HG02678 (cell line): ENCODE measurements at regions not wholly inside any gene's neighbourhood (a gene's known extent, or its start where the extent isn't known, plus 50 kb on each side); places are given as distances from the start of the nearest gene placed in this dataset.
"Not testable (repeated sequence)": the region's sequence is repeated elsewhere in the genome, so short reads cannot be mapped to it uniquely, and the experiment has no call there.

Experiments used
- ATAC-seq: cut with Tn5 transposase; IDR thresholded peaks from one replicate; pipeline ENCODE4 v1.9.1; 2021; ENCODE audit warnings: mild to moderate bottlenecking, moderate library complexity; ENCODE audit not compliant: unreplicated experiment

DNA sequence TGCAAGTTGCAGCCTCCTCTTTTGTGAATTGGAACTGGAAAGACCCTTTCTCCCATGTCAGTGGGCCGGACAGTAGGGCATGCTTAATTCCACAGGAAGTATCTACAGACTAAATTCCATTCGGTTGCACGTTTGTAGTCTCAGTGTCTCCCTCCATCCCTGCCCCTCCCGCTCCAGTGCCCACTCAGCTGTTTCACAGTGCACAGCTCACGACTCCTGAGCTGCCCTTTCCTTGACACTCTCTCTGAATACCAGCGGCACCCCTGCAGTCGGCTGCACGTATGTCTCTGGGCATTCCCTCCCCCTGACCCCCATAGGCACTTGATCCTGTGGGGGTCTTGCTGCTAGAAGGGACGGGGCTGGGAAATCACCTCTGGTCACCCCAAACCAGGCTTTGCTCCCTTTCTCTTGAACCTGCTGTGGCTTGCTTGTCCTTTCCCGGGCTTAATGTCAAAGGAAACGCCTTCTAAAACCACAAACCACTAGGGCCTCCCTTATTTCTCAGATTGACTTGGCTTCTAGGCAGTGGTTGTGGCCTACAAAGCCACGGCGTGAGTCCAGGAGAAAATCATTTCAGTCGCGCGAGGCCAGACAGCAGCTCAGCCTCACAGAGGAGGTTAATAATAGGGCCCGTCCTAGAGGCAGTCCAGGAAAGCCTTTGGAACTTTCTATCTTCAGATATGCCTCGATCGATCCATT, 365.3 kb upstream of the PROX1 start:
- ATAC-seq: no peak

GRCh38 chr1:213623064-213623581, 364.6 kb upstream of the PROX1 start:
- ATAC-seq: no peak

- no peak for ATAC-seq
Measured at GRCh38 chr1:213623862-213624261, 363.9 kb upstream of the PROX1 start.

DNA sequence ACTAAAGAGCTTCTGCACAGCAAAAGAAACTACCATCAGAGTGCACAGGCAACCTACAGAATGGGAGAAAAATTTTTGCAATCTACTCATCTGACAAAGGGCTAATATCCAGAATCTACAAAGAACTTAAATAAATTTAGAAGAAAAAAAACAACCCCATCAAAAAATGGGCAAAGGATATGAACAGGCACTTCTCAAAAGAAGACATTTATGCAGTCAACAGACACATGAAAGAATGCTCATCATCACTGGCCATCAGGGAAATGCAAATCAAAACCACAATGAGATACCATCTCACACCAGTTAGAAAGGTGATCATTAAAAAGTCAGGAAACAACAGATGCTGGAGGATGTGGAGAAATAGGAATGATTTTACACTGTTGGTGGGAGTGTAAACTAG, 351.0 kb upstream of the PROX1 start:
- ATAC-seq: not testable (repeated sequence)

DNA sequence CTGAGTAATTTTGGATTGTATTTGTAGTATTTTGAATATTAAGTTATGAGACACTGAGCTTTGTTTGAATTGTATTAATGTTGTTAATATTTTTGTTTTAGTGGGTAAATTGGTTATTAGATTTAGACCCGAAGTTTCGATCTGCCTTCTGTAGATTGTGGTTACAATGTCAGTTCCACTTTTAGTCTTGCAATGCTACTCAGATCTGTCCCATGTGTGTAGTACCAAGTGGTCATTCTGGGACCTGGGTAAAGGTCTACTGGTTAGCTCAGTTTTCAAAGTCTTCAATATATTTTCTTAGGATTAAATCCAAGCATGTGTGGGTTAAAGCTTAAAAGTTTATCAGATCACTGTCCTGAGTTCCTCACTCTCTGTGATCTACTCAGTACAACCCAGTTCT, 346.5 kb upstream of the PROX1 start:
- ATAC-seq: no peak

- no peak for ATAC-seq
Measured at GRCh38 chr1:213643360-213643759, 344.4 kb upstream of the PROX1 start.

GRCh38 chr1:213647864-213648650, 339.7 kb upstream of the PROX1 start:
- no peak for ATAC-seq

DNA sequence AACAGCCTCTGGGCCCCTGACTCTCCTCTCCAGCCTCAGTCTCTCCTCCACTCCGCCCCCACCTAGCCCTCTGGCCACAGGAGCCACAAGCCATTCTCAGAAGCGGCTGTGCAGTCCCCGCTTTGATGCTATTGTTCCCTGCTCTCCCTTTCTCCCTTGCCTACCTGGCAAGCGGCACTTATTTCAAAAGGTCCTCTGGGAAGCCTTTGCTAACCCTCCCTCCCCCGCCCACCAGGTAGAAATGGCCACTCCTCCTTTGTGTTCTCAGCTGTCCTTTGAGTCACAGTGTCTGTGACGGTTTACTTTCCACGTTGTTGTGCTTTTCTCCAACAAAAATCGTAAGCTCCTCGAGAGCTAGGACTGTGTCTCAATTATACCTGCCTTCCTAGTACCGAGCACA, 338.4 kb upstream of the PROX1 start:
- no peak for ATAC-seq

DNA sequence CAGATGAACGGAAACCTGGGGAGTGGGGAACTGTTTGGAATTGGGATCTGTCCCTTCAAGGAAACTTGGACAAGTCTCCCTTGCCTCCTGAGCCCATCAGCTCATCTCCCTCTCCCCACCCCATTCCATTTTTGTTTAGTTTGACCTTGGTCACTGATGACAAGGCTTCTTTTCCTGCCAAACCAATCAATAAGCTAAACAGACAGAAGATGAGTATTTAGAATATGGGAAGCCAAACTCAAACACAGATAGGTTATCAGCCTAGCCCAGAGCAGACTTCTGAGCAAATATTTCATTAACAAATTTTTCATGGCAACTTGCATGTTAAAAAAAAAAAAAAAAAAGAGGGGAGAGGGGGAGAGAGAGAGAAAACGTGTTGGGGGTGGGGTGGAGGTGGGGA, 337.2 kb upstream of the PROX1 start:
- no peak for ATAC-seq

DNA sequence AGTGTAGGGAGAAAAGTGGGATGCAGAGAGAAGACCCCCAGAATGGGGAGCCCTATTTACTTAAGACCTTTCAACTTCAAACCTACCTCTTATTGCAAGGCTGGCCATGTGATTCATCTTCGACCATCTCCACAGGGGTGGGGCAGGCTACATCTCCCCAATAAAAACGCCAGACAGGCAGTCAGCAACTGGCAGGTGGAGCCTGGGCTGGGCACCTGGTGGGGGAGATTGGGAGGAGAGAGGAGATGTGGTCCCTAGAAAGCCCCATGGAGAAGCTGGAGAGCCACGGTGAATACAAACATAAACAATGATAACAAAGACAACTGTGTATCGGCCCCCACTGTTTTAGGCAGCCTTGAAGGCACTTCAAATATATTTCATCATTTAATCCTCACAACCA, 336.7 kb upstream of the PROX1 start:
- no peak for ATAC-seq

- ATAC-seq: no peak
Measured at GRCh38 chr1:213652109-213652508, 335.7 kb upstream of the PROX1 start.

- ATAC-seq: no peak
Measured at GRCh38 chr1:213656039-213656438, 331.7 kb upstream of the PROX1 start.

GRCh38 chr1:213656503-213656902, 331.3 kb upstream of the PROX1 start:
- ATAC-seq: no peak

DNA sequence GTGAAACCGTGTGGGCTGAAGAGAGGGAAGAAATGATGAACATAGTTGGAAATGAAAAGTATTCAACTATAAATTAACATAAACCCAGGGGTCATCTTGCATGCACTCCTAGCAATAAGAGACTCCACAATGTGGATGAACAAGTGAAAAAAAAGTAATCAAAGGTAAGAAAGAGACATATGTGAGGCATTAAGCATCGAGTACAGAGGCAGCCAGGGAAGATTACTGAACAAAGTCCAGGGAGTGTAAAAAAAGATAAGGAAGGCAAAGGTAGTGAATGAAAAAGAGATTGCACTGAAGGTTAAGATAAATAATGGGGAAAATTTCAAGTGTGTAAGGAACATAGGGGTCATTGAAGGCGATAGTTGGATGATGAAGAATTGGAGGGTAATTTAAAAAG, 330.8 kb upstream of the PROX1 start:
- no peak for ATAC-seq

GRCh38 chr1:213657879-213658278, 329.9 kb upstream of the PROX1 start:
- ATAC-seq: no peak

GRCh38 chr1:213658457-213658856, 329.3 kb upstream of the PROX1 start:
- ATAC-seq: no peak

DNA sequence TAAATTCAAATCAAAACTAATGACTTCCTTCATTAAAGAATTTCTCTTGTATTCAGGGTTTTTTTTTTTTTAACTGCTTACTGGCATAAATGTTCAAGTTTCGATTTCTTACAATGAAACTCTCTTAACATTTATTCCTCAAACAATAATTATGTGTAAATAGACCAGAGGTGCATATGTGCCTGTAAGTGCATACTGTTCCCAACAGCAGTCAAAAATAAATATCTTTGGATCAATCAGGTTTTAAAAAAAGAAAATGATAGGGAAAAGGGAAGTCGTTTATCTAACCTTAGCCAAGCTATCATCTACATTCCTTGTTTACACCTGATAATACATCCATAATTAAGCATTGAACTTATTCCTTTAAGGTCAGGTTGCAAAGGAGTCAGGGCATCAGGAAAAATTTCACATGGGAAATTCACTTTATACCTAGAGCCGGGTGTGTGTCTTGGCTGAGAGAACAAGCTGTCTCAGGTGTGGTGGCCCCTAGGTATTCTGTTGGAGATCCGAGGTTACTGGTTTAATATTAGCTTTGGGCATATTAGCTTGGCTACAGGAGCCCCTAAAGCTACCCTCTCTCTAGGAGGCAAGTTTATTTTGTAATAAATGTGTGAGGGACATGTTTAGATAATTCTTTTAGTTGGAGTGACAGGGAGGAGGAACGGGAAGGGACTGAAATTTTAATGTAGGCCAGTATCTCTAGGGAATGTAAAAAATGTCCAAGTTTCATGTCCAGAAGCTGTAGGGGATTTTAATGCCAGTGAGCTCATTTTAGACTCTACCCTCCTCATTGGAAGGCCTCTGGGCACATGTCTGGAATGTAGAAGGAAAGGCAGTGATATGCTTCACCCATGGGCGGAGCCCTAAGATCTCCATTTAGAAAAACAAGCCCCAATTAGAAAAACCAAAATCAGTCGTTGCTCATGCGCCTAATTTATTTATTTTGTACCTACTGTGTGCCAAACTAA, 327.9 kb upstream of the PROX1 start:
- no peak for ATAC-seq

DNA sequence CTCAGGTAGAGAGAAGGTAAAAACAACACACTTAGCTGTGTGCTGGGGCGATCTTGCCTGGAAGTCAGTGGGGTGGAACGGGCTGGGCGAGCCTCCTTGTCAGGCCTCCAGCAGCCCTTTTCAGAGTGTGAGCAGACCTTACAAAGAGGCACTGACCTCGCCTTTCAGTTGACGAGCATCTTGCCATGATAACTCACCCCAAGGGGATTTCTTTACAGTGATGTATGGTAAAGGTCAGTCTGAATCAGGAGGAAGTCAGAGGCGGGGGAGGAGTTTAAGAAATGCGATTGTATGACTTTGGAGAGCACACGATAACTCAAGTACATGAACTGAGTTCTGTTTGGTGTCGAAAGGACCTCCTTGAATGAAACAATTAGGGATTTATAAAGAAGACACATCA, 326.5 kb upstream of the PROX1 start:
- ATAC-seq: no peak

GRCh38 chr1:213666113-213666512, 321.7 kb upstream of the PROX1 start:
- no peak for ATAC-seq

DNA sequence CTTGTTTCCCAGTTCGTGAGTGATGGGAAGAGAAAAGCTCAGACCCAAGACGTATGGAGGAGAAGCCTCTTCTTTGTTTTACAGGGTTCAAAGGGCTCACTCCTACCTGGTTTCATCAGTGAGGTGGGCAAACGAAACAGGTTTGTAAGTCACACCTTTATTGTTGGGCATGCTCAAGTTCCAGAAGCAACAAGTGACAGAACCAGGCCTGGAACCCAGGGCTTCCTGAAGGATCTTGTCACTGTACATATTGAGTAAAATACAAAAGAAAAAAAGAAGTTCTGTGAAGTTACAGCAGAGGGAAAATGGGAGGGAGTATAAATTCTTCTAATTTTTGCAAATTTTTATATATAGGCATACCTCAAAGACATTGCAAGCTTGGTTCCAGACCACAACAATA, 320.9 kb upstream of the PROX1 start:
- no peak for ATAC-seq

DNA sequence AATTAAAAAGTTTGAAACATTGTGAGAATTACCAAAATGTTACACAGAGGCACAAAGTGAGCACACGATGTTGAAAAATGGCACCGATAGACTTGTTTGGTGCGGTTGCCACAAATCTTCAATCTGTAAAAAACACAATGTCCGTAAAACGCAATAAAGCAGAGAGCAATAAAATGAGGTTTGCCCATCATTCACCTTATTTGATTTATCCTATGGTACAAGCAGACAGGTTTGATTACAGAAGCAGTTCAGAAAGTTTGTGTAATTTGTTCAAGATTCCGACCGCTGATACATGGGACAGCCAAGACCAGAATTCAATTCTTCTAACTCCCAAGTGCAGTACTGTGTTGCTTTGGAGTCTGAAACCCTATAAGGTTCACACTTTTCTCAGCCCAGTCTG, 318.3 kb upstream of the PROX1 start:
- no peak for ATAC-seq
